Ovary (tissue), 7 donors: ENCODE measurements at regions not wholly inside any gene's neighbourhood (a gene's known extent, or its start where the extent isn't known, plus 50 kb on each side); places are given as distances from the start of the nearest gene placed in this dataset.

Experiments used
- DNase-seq, 5 donors: peaks; one replicate each; pipeline ENCODE4 v3.0.0-alpha.2; 2019 to 2020
- H3K27ac ChIP-seq, 2 donors: fragments of 200-600 bp; one replicate each; pipeline versions ENCODE4 v1.5.1 to v1.8.0; 2019 to 2022
- H3K27me3 ChIP-seq: fragments of 200-600 bp; one replicate; pipeline ENCODE4 v1.8.0; 2022
- H3K36me3 ChIP-seq: fragments of 200-600 bp; sonication (generic); one replicate; pipeline ENCODE4 v1.5.1; 2019
- H3K4me1 ChIP-seq: one replicate; pipeline ENCODE4 v1.8.1; 2013; ENCODE audit warnings: mild to moderate bottlenecking, moderate library complexity; ENCODE audit not compliant: insufficient read depth
- H3K4me3 ChIP-seq: fragments of 200-600 bp; sonication (generic); one replicate; pipeline ENCODE4 v1.5.1; 2017
- H3K9me3 ChIP-seq, 2 donors: fragments of 200-600 bp in 1 of 2; sonication (generic) in 1 of 2; one replicate each; pipeline versions ENCODE4 v1.5.1 to v1.8.1; 2013 to 2019; ENCODE audit warnings: mild to moderate bottlenecking in 1 of 2, moderate library complexity in 1 of 2
- EP300 ChIP-seq: sonication (generic); formaldehyde crosslinking; IDR thresholded peaks from one replicate; pipeline ENCODE4 v1.6.1; 2017; ENCODE audit warnings: antibody characterized with exemption
- POLR2A ChIP-seq: fragments of 450-650 bp; IDR thresholded peaks from one replicate; pipeline ENCODE4 v1.6.1; 2017; ENCODE audit warnings: antibody characterized with exemption, mild to moderate bottlenecking, moderate library complexity
- WGBS, 3 donors: extraction: QIAGEN DNeasy Blood & Tissue Kit in 1 of 3; methylation state at CpG; one replicate each; pipeline versions ENCODE4 v1.1.5 to v1.1.7; 2013 to 2017; 5-methylcytosine and 5-hydroxymethylcytosine counted together
- intact Hi-C, 4 donors: fragments of 100-400 bp; cut with DNase I; formaldehyde crosslinking; loops; one replicate each; pipeline versions ENCODE4 v1.11.0 to v1.15.1; 2022 to 2023
- TF ChIP-seq, protein P1 (sequence below), 3 donors: fragments of 450-650 bp in 2 of 3; fragments of 200-600 bp in 1 of 3; IDR thresholded peaks; one replicate each; pipeline versions ENCODE4 v1.5.1 to v1.8.0; 2016 to 2022; ENCODE audit warnings: antibody characterized with exemption in 3 of 3, mild to moderate bottlenecking in 1 of 3
- donor health status: DM: no; HTN: no; CAD: no; lungs with moderate emphysema.
- donor health status: DM: no; HTN: no; CAD: no.
- donor health status: Bipolar disorder and iron deficiency.
- donor health status: DM: no; HTN: no; CAD: no.
- donor health status: DM: yes; HTN: yes; CAD: no.

DNA sequence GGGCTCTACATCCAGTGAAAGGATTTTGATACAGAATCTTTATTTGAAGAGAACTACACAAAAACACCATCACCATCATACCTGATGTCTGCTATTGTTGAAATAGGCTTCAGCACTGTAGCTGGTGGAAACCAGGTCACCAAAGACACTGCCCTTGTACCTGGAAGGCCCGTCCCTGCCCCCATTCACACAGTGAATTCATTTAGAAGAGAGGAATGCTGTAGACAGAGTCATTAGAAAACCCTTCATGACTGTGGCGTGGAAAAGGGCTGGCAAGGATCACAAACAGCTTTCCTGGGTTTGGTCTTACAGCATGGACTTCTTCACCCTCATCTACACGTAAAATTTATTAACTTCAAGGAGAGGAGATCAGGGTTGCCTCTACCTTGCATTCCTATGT, 202.0 kb upstream of the NRP1 start:
- Histone ChIP-seq H3K4me3 (no peak overlapping the region), H3K36me3 (no peaks in the 10 kb centered on the region), H3K27me3 (no peaks in the 10 kb centered on the region), H3K9me3 (no peaks in the 10 kb centered on the region), H3K27ac (no peak overlapping the region), H3K4me1 (no peaks in the 10 kb centered on the region)
- TF ChIP-seq EP300, result no peak
- TF ChIP-seq POLR2A, result no peak
- TF ChIP-seq, protein P1, sequence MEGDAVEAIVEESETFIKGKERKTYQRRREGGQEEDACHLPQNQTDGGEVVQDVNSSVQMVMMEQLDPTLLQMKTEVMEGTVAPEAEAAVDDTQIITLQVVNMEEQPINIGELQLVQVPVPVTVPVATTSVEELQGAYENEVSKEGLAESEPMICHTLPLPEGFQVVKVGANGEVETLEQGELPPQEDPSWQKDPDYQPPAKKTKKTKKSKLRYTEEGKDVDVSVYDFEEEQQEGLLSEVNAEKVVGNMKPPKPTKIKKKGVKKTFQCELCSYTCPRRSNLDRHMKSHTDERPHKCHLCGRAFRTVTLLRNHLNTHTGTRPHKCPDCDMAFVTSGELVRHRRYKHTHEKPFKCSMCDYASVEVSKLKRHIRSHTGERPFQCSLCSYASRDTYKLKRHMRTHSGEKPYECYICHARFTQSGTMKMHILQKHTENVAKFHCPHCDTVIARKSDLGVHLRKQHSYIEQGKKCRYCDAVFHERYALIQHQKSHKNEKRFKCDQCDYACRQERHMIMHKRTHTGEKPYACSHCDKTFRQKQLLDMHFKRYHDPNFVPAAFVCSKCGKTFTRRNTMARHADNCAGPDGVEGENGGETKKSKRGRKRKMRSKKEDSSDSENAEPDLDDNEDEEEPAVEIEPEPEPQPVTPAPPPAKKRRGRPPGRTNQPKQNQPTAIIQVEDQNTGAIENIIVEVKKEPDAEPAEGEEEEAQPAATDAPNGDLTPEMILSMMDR (IDR thresholded peaks at IDR 0.05), result no peak
- 93 to 95% (median 94%) methylated on average over 3 of the region's 3 CpGs for WGBS, 3 donors
- intact Hi-C loops, result no loop called here
- no peak for DNase-seq

DNA sequence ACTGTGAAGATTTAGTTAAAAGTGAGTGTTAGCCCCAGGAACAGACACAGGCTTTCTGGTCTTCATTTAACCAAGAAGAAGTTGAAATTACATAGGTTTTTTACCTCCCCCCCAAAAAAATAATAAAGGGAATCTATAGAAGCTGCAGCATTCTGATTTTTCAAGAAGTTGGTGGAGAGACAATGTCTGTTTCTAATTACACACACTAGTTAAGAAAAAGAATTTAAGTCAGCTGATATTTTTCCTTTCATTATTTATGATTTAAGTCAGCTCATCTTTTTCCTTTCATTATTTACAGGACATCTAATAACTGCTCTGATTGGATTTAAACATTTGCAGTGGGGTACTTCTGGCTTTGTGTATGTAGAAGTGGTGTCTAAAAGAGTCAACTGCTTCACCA, 201.4 kb upstream of the NRP1 start:
- intact Hi-C loops, result no loop called here
- H3K36me3 ChIP-seq, result no peaks in the 10 kb centered on the region
- no peaks in the 10 kb centered on the region for H3K27me3 ChIP-seq
- no peak overlapping the region for H3K4me3 ChIP-seq
- no peak for DNase-seq
- TF ChIP-seq EP300, result no peak
- no peaks in the 10 kb centered on the region for H3K9me3 ChIP-seq
- H3K27ac ChIP-seq, result no peak overlapping the region
- no peaks in the 10 kb centered on the region for H3K4me1 ChIP-seq

DNA sequence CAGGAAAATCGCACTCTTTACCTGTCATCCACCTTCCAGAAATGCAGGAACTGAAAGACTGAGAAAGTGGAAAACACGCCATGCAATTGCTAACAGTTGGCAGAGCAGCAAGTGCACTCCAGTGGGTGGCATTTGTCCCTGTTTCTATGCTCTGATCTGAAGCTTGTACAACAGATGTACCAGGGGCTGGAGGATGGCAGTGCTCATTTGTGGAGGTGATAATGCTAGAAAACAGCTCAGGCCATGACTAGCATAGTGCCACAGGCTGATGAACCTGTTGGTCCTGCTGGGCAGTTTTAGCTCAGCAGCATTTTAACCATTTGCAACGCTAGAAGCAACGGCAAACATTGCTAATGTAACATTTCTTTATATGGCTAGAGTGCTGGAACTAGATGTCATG, 199.9 kb upstream of the NRP1 start:
- intact Hi-C loops, result no loop called here
- no peak for DNase-seq
- H3K36me3 ChIP-seq, result no peaks in the 10 kb centered on the region
- no peak overlapping the region for H3K4me3 ChIP-seq
- H3K27ac ChIP-seq, result no peak overlapping the region
- 93 to 96% (median 94%) methylated on average over 4 of the region's 4 CpGs for WGBS, 3 donors
- no peaks in the 10 kb centered on the region for H3K27me3 ChIP-seq
- TF ChIP-seq, protein P1 (IDR thresholded peaks at IDR 0.05), result no peak
- TF ChIP-seq POLR2A (no peak), EP300 (no peak)
- no peaks in the 10 kb centered on the region for H3K9me3 ChIP-seq
- no peaks in the 10 kb centered on the region for H3K4me1 ChIP-seq

- H3K4me1 ChIP-seq, result no peaks in the 10 kb centered on the region
- TF ChIP-seq, protein P1 (IDR thresholded peaks at IDR 0.05), result no peak
- TF ChIP-seq EP300, result no peak
- no peak for TF ChIP-seq POLR2A
- H3K27me3 ChIP-seq, result no peaks in the 10 kb centered on the region
- H3K4me3 ChIP-seq, result no peak overlapping the region
- H3K9me3 ChIP-seq, result no peaks in the 10 kb centered on the region
- H3K27ac ChIP-seq, result no peak overlapping the region
- intact Hi-C loops, result no loop called here
- H3K36me3 ChIP-seq, result no peaks in the 10 kb centered on the region
- no peak for DNase-seq
- WGBS, 3 donors, result 72 to 75% (median 73%) methylated on average over 5 of the region's 5 CpGs
Observed at GRCh38 chr10:33533612-33534011, 199.1 kb upstream of the NRP1 start.

DNA sequence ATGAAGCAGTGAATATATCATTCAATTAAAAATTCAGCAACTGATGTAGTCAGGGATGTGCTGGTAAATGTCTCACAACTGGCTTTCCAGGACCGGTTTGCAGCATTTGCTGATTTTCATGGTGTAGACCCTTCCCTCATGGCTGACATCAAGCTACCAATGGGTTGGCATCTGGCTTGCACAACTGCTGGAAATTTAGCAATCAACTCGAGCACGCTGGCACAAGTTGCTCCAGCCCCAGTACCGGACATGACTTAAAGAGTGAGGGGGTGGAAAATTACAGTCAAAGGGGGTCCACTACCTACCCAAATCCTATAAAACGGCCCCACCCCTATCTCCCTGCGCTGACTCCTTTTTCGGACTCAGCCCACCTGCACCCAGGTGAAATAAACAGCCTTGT, 198.4 kb upstream of the NRP1 start:
- no peak for DNase-seq
- WGBS, 3 donors, result 92 to 97% (median 96%) methylated on average over 7 of the region's 7 CpGs

More for the DNA sequence above, 198.4 kb upstream of the NRP1 start:
- TF ChIP-seq, protein P1 (IDR thresholded peaks at IDR 0.05), result no peak
- TF ChIP-seq EP300, result no peak
- TF ChIP-seq POLR2A, result no peak
- H3K27ac ChIP-seq, result no peak overlapping the region
- H3K4me3 ChIP-seq, result no peak overlapping the region
- no peaks in the 10 kb centered on the region for H3K36me3 ChIP-seq
- no peaks in the 10 kb centered on the region for H3K4me1 ChIP-seq
- intact Hi-C loops, result no loop called here
- no peaks in the 10 kb centered on the region for H3K27me3 ChIP-seq
- no peaks in the 10 kb centered on the region for H3K9me3 ChIP-seq
